ENCODE measurements at regions not wholly inside any gene's neighbourhood (a gene's known extent, or its start where the extent isn't known, plus 50 kb on each side); places are given as distances from the start of the nearest gene placed in this dataset.

- peak; percentile 86 for DNase-seq (ENCODE audit: low spot score)
- TF ChIP-seq CTCF (IDR thresholded peaks at IDR 0.05; ENCODE audit: extremely low read depth, missing control alignments), result peak; percentile 97
These were observed 124.7 kb upstream of the C11orf58 start for GRCh38 chr11:16613512-16614381.

- TF ChIP-seq CTCF (IDR thresholded peaks at IDR 0.05; ENCODE audit: extremely low read depth, missing control alignments), result no peak
- peak; percentile 20 for DNase-seq (ENCODE audit: low spot score)
These were observed 125.3 kb upstream of the C11orf58 start for GRCh38 chr11:16613262-16613511.

- peak; percentile 21 for DNase-seq (ENCODE audit: low spot score)
- no peak for TF ChIP-seq CTCF (IDR thresholded peaks at IDR 0.05; ENCODE audit: extremely low read depth, missing control alignments)
These were observed 125.7 kb upstream of the C11orf58 start for GRCh38 chr11:16612566-16613261.

GRCh38 chr11:16611926-16612565, 126.4 kb upstream of the C11orf58 start:
- no peak for TF ChIP-seq CTCF (IDR thresholded peaks at IDR 0.05; ENCODE audit: extremely low read depth, missing control alignments)
- peak; percentile 15 for DNase-seq (ENCODE audit: low spot score)

- TF ChIP-seq CTCF (IDR thresholded peaks at IDR 0.05; ENCODE audit: extremely low read depth, missing control alignments), result no peak
- DNase-seq (ENCODE audit: low spot score), result peak; percentile 10
These were observed 127.0 kb upstream of the C11orf58 start for GRCh38 chr11:16611401-16611921.

GRCh38 chr11:16610738-16611388, 127.6 kb upstream of the C11orf58 start:
- DNase-seq (ENCODE audit: low spot score), result no peak
- no peak for TF ChIP-seq CTCF (IDR thresholded peaks at IDR 0.05; ENCODE audit: extremely low read depth, missing control alignments)
